ENCODE measurements at regions not wholly inside any gene's neighbourhood (a gene's known extent, or its start where the extent isn't known, plus 50 kb on each side); places are given as distances from the start of the nearest gene placed in this dataset.

DNA sequence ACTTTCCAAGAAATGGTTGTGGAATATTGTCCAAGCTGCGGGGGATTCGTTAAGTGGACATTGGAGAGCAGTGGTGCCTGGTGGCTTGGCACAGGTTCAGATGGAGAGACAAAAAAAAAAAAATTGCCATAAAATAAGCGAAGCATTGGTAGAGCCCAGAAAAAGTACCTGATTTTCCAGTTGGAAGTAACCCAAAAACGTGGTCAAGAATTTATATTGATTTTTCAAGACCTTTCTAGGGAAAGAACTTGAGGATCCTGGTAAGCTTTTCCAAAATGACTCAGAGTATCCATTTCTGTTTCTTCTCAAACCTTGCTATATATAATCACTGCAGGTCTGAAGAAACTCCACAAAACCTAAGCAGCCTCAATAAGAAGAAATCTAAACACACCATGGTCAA, 94.6 kb downstream of the ING1 start:
- H3K9ac ChIP-seq = no peak overlapping the region
- H3K4me2 ChIP-seq = no peak overlapping the region
- H3K27me3 ChIP-seq = no peaks in the 10 kb centered on the region
- H3K4me3 ChIP-seq = no peak overlapping the region
- no peaks in the 10 kb centered on the region for H4K20me1 ChIP-seq
- H3K36me3 ChIP-seq = no peaks in the 10 kb centered on the region
- TF ChIP-seq Cebpa-rat (IDR thresholded peaks at IDR 0.05) = no peak
- no peaks in the 10 kb centered on the region for H3K4me1 ChIP-seq
- peaks cover 13% of the 10 kb centered on the region for H3K9me3 ChIP-seq
- H3K27ac ChIP-seq = no peak overlapping the region

DNA sequence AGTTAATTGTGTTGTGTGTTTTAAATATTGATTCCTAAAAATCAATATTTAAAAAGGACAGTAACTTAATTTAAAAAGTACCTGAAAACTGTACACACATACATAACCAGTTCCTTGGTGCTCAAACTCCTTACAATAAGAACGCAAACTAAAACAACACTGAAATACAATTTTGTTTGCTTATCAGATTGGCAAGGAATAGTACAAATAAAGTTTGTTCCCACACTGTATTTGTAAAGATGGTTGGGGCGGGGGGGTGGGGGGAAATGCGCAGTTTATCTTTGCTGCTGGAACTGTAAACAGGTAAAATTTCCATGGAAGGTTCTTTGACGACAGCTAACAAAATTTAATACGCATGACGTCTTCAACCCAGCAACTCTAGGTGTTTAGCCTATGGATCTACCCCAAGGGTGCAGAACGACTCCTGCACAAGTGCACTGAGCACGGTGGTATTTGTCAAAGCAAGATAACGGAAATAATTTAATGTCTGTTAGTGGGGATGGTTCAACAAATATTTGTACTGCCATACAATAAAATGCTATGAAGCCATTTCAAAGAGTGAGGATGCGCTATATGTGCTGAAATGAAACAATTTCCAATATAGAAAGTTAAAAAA, 96.5 kb downstream of the ING1 start:
- H3K4me3 ChIP-seq = no peak overlapping the region
- H3K27ac ChIP-seq = no peak overlapping the region
- H3K4me1 ChIP-seq = no peaks in the 10 kb centered on the region
- no peak overlapping the region for H3K4me2 ChIP-seq
- H3K9me3 ChIP-seq = peaks cover 21% of the 10 kb centered on the region
- no peaks in the 10 kb centered on the region for H4K20me1 ChIP-seq
- H3K9ac ChIP-seq = no peak overlapping the region
- TF ChIP-seq Cebpa-rat (IDR thresholded peaks at IDR 0.05) = no peak
- H3K36me3 ChIP-seq = no peaks in the 10 kb centered on the region
- no peaks in the 10 kb centered on the region for H3K27me3 ChIP-seq

DNA sequence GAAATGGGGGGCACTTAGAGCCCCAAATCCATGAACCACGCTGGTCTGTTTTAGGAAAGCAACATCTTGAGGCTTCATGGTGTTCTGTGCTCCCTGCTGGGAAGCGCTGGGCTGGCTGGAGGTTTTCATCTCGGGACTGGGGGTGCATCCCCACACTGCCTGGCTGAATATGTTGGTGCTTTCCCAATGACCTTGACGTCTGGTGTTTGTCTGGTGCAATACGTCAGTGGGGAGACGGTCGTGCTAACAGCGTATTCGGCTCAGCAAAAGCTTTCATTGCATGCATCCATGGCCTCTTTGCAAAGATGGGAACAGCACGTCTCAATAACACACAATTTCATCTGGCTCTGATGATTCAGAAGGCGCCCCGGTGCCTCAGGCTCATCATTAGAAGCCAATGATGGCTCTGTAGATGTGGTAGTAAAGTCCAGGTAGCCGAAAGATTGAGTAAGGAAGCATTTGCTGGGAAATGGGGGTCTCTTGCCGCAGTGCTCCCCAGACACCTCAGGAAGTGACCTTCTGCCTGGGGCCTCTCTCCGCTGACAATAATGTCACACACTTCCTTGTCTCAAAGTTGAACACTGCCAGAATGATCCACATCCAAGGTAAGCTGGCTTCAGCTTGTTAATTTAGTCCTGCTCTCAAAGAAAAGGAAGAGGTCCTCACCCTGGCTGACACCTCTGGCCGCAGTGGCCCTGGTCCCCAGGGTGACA, 97.7 kb downstream of the ING1 start:
- H3K4me2 ChIP-seq = no peak overlapping the region
- H4K20me1 ChIP-seq = no peaks in the 10 kb centered on the region
- no peak for TF ChIP-seq Cebpa-rat (IDR thresholded peaks at IDR 0.05)
- no peak overlapping the region for H3K27ac ChIP-seq
- peaks cover 21% of the 10 kb centered on the region for H3K9me3 ChIP-seq
- no peak overlapping the region for H3K9ac ChIP-seq
- H3K4me3 ChIP-seq = no peak overlapping the region
- no peaks in the 10 kb centered on the region for H3K4me1 ChIP-seq
- no peaks in the 10 kb centered on the region for H3K36me3 ChIP-seq
- no peaks in the 10 kb centered on the region for H3K27me3 ChIP-seq

DNA sequence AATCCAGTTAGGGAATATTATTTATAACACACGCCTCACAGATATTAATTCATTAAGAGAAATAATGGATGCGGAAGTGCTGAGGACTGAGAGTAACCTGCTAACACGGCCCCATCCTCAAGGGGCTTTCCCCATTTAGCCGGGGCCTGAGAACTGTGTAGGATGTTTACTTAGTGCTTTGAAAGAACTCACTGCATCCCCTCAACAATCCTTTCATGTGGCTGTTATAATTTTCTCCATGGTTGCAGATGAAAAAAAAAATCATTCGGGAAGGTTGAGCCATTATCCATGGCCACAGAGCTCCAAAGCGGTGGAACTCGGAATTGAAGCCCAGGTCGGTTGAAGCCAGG, 98.2 kb downstream of the ING1 start:
- Histone ChIP-seq H4K20me1 (no peaks in the 10 kb centered on the region), H3K36me3 (no peaks in the 10 kb centered on the region), H3K9ac (no peak overlapping the region), H3K9me3 (peaks cover 21% of the 10 kb centered on the region), H3K4me2 (no peak overlapping the region), H3K4me1 (no peaks in the 10 kb centered on the region), H3K4me3 (no peak overlapping the region), H3K27me3 (no peaks in the 10 kb centered on the region), H3K27ac (no peak overlapping the region)
- TF ChIP-seq Cebpa-rat (IDR thresholded peaks at IDR 0.05) = no peak

DNA sequence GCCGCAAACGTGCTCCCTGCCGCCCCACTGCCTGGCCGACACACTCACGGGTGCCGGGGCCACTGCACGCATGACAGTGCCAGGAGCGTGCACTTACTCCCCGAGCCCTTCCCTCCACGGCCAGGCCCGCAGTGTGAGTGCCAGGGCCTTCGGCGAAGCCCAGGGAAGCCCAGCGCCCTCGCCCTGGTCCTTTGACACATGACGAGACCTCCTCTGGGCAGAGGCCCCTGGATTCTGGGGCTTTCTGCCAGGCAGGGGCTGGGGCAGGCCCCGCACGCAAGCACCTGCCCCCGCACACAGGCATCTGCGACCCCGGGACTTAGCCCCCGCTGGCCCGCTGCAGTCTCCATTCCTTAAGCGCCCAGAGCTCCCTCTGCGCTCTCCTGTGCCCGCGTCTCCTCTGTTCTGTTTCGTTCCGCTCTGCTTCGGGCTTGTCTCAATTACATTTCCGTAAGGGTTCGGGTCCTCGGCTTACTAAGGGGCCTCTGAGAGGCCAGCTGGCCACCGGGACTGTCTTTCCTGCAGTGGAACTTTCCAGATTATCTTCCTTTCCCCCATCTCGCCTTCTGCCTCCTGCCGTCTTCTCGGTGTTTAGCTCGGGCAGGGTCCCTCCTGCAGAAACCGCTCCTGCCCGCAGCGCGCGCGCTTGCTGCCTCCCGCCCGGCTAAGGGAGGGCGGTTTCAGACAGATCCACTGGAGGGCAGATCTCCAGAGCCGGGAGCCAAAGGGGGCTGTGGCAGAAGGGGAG, 98.8 kb downstream of the ING1 start:
- H3K9ac ChIP-seq = no peak overlapping the region
- no peaks in the 10 kb centered on the region for H3K27me3 ChIP-seq
- no peak for TF ChIP-seq Cebpa-rat (IDR thresholded peaks at IDR 0.05)
- H3K9me3 ChIP-seq = peaks cover 21% of the 10 kb centered on the region
- H3K4me1 ChIP-seq = no peaks in the 10 kb centered on the region
- H3K4me3 ChIP-seq = no peak overlapping the region
- H3K4me2 ChIP-seq = no peak overlapping the region
- no peak overlapping the region for H3K27ac ChIP-seq
- H4K20me1 ChIP-seq = no peaks in the 10 kb centered on the region
- H3K36me3 ChIP-seq = no peaks in the 10 kb centered on the region

DNA sequence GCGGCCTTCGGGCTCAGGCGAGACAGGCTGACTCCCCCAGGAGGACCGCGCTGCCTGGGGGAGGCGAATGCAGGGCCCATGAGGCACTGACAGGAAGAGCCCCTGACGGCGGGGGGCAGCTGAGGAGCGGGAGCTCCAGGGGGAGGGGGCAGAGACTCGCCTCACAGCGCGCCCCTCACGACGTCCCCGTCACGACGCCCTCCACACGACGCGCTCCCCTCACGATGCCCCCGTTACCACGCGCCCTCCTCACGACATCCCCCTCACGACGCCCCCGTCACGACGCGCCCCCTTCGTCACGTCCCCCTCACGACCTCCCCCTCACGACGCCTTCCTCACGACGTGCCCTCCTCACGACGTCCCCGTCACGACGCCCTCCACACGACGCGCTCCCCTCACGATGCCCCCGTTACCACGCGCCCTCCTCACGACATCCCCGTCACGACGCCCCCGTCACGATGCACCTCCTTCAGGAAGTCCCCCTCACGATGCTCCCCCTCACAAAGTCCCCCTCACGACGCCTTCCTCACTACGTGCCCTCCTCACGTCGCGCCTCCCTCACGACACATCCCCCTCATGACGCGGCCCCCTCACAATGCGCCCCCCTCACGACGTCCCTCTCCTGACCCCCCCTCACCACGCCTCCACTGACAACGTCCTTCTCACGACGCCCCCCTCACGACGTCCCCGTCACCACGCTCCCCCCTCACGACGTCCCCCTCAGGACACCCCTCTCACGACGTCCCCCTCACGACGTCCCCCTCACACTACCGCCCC, 99.6 kb downstream of the ING1 start:
- TF ChIP-seq Cebpa-rat (IDR thresholded peaks at IDR 0.05) = no peak
- Histone ChIP-seq H3K4me3 (no peak overlapping the region), H3K9ac (no peak overlapping the region), H3K4me1 (no peaks in the 10 kb centered on the region), H3K4me2 (no peak overlapping the region), H3K36me3 (no peaks in the 10 kb centered on the region), H4K20me1 (no peaks in the 10 kb centered on the region), H3K27me3 (no peaks in the 10 kb centered on the region), H3K9me3 (peaks cover 21% of the 10 kb centered on the region), H3K27ac (no peak overlapping the region)

DNA sequence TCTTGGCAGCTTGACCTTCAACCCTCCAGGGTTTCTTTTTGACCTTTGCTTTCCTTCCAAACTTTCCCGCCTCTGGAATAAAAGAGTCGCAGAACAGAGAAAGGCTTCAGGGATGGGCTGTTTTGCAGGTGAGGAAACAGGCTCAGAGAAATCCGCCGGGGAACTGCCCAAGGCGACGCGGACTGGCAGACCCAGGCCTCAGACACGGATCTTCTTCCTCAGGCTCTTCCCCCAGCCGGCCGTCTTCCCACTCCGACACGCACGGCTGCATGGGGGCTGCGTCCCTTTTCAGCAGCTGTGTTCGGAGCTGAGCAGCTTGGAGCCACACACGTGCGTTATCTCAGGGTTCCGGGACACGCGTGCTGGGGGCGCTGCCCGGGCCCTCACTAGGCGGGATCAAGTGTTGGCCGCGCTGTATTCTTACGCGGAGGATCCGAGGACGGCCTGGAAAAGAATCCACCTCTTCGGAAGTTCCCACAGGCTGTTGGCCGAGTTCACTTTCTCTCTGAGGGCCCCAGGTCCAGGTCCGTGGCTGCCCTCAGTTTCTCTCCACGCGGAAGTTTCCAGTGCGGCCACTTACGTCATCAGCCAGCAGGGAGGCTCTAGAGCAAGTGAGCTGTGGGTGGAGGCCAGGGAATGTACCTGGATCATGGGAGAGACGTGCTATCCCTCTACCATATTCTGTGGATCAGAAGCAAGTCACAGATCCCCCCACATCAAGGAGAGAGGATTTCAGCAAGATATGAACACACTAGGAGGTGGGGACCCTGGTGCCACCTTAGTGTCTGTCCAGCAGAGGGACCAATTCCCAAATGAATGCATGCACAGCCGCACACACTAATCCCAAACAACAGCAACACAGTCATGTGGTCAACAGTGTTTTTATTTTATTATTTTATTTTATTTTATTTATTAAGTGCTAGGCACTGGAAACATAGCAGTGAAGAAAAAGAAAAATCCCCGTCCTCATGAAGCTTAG, 100.4 kb downstream of the ING1 start:
- H3K4me1 ChIP-seq = peaks cover 4% of the 10 kb centered on the region
- H3K9me3 ChIP-seq = peaks cover 21% of the 10 kb centered on the region
- no peaks in the 10 kb centered on the region for H3K36me3 ChIP-seq
- H3K4me3 ChIP-seq = no peak overlapping the region
- H3K4me2 ChIP-seq = no peak overlapping the region
- H3K27ac ChIP-seq = no peak overlapping the region
- no peak overlapping the region for H3K9ac ChIP-seq
- H3K27me3 ChIP-seq = no peaks in the 10 kb centered on the region
- H4K20me1 ChIP-seq = no peaks in the 10 kb centered on the region
- TF ChIP-seq Cebpa-rat (IDR thresholded peaks at IDR 0.05) = no peak

DNA sequence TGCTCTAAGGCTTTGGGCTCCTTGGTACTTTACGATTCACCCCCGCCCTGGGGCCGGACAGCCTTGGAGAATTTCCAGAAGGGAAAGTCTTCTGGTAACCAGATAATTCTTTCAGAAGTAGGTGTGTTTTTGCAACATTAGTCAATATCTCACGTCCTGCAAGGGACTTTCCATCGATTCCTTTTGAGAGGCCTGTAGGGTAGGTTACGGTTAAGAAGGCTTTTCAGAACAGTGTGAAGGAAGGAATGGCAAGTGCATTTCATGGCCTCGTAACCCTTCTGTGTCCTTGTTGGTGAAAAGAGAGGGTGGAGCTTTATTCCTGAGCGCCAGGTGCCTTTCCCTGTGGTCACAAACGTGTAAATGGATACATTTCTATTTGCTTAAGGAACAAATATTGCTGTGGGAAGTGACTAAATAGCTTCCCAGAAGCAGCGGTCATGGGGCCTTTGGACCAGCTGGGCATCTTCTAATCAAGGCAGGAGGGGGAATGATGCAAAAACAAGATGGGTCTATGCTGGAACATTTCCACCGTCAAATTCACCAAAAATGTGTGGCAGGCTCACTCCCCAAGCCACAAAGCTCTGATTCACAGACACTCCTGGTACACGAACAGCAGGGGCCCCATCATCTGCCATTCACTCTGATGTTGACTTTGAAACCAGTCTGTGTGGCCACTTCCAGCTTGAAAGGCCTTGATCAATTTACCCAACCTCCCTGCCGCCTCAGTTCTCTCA, 99.2 kb downstream of the ANKRD10 start:
- Histone ChIP-seq H3K4me2 (no peak overlapping the region), H3K9ac (no peak overlapping the region), H3K27me3 (no peaks in the 10 kb centered on the region), H3K4me3 (no peak overlapping the region), H3K36me3 (no peaks in the 10 kb centered on the region), H3K27ac (no peak overlapping the region), H3K4me1 (peaks cover 21% of the 10 kb centered on the region), H4K20me1 (no peaks in the 10 kb centered on the region), H3K9me3 (peaks cover 21% of the 10 kb centered on the region)
- TF ChIP-seq Cebpa-rat (IDR thresholded peaks at IDR 0.05) = no peak

Measured in BLaER1 (cell line).